HG02759 (cell line): ENCODE measurements at regions not wholly inside any gene's neighbourhood (a gene's known extent, or its start where the extent isn't known, plus 50 kb on each side); places are given as distances from the start of the nearest gene placed in this dataset.

ENCODE experiments used
- ATAC-seq: cut with Tn5 transposase; IDR thresholded peaks from one replicate; pipeline ENCODE4 v1.9.1; 2021; ENCODE audit warnings: mild to moderate bottlenecking, moderate library complexity; ENCODE audit not compliant: unreplicated experiment

DNA sequence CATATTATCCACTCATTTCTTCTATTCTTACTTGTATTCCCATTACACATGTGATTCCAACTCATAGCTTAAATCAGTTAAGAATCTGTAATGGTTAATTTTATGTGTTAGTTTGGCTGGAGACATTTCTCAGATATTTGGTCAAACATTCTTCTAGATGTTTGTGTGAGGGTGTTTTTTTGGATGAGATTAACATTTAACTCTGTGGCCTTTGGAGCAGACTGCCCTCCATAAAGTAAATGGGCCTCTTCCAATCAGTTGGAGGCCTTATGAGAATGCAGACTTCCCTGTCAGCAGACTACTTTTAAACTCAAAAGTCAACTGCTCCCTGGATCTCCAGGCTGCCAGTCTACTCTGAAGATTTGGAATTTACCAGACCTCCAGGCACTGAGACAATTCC lies 976.8 kb upstream of the ACVR2A start:
- no peak for ATAC-seq

DNA sequence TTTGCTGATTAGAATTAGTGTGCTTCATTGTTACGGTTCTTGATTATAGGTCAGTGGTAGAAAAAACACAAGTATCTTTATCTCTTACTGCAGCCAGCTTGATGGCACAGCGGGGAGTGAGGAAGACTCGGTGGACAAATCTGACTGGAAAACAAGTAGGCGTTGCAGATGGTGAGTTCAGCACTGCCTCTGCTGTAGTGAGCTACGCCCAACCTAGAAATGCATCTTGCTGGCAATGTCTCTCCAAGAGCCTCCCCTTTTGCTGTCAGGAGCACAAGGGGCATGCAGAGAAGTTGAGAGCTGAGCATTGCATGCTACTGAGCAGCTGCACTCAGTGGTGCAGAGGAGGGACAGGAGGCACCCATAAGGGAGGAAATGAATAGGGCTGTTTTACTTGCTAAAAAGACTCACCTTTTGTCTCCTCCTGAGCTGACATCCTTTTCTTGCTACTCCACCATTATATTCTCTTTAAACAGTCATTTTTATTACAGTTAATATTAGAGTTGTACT lies 977.3 kb upstream of the ACVR2A start:
- no peak for ATAC-seq

DNA sequence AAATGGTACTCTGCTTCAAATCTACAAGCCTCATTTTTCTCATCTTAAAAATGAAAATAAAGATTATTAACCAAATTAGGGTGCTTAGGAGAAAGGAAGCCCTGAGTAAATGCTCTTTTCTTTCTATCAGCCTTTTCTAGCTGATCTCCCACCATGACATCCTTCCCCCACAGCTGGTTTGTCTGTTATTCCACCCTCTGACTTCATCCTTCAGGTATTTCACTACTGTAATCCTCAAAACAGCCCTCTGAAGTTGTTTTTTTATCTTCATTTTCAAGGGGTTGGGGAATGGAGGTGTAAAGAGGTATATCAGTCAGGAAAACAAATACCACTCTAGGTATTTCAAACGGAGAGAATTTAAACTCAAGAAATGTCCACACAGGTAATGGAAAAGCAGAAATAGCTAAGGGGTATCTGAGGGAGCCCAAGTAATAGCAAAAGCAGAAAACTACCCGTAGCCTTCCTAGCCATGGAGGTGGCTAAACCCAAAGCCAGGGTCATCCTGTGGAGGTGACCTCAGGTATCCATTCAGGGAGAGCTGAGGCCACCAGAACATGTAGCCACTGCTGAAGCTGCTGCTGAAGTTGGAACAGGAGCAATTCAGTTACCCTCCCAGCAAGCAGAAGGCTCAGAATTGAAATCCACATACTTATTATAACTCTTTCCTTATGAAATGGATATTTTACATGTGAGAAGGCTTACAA lies 990.9 kb upstream of the ACVR2A start:
- ATAC-seq = no peak

DNA sequence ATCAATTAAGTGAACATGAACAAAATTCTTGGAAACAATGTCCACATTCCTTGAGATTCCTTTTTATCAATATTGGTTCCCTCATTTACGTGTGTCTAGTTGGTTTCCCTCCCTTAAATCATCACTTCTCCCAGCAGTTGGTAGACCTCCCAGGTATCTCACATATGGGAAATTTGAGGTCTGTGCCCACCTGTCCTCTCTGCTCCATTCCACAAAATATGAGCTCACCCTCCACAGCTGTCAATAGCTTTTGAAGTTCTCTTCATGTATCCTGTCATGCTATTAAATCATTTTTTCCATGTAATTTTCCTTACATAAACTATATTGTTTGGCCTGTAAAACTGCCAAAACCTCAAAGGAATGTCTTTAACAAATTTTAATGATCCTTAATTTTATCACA lies 992.2 kb upstream of the ACVR2A start:
- no peak for ATAC-seq

- ATAC-seq = no peak
Measured at GRCh38 chr2:146850746-146851145, 994.1 kb upstream of the ACVR2A start.

- no peak for ATAC-seq
Measured at GRCh38 chr2:146847846-146848245, 997.0 kb upstream of the ACVR2A start.

- no peak for ATAC-seq
Measured at GRCh38 chr2:146844226-146844990, 1000.4 kb upstream of the ACVR2A start.

- ATAC-seq = no peak
Measured at GRCh38 chr2:146837857-146838256, 1007.0 kb upstream of the ACVR2A start.

- no peak for ATAC-seq
Measured at GRCh38 chr2:146826388-146826787, 1018.4 kb upstream of the ACVR2A start.

DNA sequence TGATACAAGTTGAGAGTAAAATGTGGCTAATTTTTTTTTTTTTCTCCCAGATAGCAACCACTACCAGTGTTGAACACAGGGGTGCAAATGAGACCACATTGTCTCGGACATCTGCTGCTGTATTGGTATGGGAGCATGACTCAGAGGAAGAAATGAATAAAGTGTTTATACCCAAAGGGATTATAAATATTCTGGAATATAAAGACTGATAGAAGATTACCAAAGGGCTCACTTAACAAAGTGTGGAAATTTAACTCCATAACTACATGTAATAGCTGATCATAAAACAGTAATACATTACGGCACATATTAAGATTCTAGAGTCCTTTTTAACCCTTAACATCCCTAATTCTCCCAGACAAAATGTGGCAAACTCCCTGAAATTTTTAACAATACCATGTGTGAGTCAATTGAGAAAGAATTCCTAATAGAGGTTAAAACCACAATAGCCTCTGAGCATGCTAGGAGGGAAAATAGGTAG lies 1023.0 kb upstream of the ACVR2A start:
- no peak for ATAC-seq

- ATAC-seq = no peak
Measured at GRCh38 chr2:146820672-146821071, 1024.2 kb upstream of the ACVR2A start.

DNA sequence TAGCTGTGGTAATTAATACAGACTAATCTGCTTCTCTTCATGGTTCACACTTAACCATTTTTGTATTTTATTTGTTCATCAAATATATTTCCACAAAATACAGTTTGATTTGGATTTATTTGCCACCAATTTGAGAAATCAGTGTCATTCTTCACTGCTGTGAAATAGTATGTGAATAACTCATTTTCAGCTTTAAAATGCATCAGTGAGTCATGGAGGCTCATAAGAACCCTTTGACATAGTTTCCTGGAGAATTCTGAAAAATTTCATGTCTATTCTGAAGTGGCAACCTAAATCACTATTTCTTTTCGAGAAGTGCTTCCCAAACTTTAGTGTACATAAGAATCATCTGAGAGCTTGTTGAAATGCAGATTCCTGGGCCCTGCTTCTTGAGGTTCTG lies 1026.7 kb upstream of the ACVR2A start:
- no peak for ATAC-seq

DNA sequence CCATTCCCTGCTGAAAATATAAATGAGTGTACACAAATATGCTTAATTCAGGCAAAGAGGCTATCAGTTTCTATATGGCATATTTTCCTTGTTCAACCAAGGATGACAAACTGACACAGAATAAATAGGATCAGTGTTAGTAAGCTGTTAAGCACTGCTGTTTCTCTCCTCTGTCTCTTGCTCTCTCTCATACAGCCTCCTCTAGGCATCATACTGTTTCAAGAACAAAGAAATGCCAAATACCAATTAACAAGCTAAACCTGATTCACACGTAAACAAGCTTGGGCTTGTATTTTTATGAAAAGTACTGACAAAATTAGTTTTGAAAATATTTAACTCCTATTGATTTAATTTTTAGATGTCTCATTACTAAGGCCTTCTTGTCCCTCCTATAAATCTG lies 1027.2 kb upstream of the ACVR2A start:
- no peak for ATAC-seq

GRCh38 chr2:146814971-146815370 lies 1029.9 kb upstream of the ACVR2A start:
- ATAC-seq = no peak

- no peak for ATAC-seq
Measured at GRCh38 chr2:146807568-146808168, 1037.2 kb upstream of the ACVR2A start.

- no peak for ATAC-seq
Measured at GRCh38 chr2:146806364-146807005, 1038.3 kb upstream of the ACVR2A start.

GRCh38 chr2:146804288-146804687 lies 1040.5 kb upstream of the ACVR2A start:
- ATAC-seq = no peak

DNA sequence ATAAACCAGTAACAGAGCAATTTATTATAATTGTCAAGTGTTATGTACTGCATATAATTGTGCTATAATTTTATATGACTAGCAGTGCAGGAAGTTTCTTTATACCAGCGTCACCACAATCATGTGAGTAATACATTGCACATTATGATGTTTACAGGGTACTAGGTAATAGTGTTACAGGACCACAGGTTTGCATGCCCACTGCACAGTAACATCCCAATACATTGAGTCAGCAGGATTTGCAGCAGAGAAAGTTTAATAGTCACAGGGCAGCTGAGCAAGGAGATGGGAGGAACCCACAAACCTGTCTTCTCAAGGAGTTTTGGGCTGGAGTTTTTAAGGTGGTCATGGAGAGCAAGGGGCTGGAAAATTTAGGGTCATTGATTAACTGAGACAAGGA lies 1042.9 kb upstream of the ACVR2A start:
- no peak for ATAC-seq

GRCh38 chr2:146786396-146786795 lies 1058.4 kb upstream of the ACVR2A start:
- no peak for ATAC-seq

- ATAC-seq = no peak
Measured at GRCh38 chr2:146785101-146785500, 1059.7 kb upstream of the ACVR2A start.

- no peak for ATAC-seq
Measured at GRCh38 chr2:146784602-146785001, 1060.2 kb upstream of the ACVR2A start.
